Loucy (cell line): ENCODE measurements at regions not wholly inside any gene's neighbourhood (a gene's known extent, or its start where the extent isn't known, plus 50 kb on each side); places are given as distances from the start of the nearest gene placed in this dataset.

ENCODE experiments used
- CTCF ChIP-seq: fragments of 200-600 bp; sonication (generic); conservative IDR thresholded peaks from 2 replicates; pipeline ENCODE4 v1.5.1; 2014; ENCODE audit warnings: mild to moderate bottlenecking, antibody characterized with exemption, low read length
- EZH2phosphoT487 ChIP-seq: fragments of 200-600 bp; IDR thresholded peaks from 2 replicates; pipeline ENCODE4 v1.6.1; 2018; ENCODE audit warnings: antibody characterized with exemption, mild to moderate bottlenecking, moderate library complexity, borderline replicate concordance

- no peak for TF ChIP-seq CTCF
- no peak for TF ChIP-seq EZH2phosphoT487
Observed at GRCh38 chr3:39750712-39751111, 58.7 kb upstream of the MYRIP start.
